ENCODE measurements at regions not wholly inside any gene's neighbourhood (a gene's known extent, or its start where the extent isn't known, plus 50 kb on each side); places are given as distances from the start of the nearest gene placed in this dataset.
A peak's percentile ranks its signal among the peaks of the same experiment; 100 is the strongest.
"Not testable (repeated sequence)": the region's sequence is repeated elsewhere in the genome, so short reads cannot be mapped to it uniquely, and the experiment has no call there.

DNA sequence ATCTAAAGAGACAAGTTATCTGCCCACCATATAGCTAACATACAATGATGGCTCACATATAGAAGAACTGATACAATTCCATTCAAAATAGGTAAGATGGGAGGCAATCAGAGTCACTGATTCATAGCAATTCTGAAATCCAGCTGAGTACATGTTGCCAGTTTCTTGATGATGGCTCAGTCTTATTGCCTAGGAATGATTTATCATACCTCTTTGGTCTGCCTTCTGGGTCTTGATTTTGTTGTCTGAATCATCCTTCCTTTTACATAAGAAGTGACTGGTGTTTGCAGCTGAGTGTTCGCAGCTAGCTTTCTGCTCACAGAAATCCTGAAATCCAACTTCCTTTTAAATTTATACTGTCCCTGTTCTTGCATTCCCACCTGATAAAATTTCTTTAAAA is 463.2 kb upstream of the MGAT4C start:
- TF ChIP-seq, protein P1, sequence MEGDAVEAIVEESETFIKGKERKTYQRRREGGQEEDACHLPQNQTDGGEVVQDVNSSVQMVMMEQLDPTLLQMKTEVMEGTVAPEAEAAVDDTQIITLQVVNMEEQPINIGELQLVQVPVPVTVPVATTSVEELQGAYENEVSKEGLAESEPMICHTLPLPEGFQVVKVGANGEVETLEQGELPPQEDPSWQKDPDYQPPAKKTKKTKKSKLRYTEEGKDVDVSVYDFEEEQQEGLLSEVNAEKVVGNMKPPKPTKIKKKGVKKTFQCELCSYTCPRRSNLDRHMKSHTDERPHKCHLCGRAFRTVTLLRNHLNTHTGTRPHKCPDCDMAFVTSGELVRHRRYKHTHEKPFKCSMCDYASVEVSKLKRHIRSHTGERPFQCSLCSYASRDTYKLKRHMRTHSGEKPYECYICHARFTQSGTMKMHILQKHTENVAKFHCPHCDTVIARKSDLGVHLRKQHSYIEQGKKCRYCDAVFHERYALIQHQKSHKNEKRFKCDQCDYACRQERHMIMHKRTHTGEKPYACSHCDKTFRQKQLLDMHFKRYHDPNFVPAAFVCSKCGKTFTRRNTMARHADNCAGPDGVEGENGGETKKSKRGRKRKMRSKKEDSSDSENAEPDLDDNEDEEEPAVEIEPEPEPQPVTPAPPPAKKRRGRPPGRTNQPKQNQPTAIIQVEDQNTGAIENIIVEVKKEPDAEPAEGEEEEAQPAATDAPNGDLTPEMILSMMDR (conservative IDR thresholded peaks at IDR 0.05; ENCODE audit: low read depth, low read length) = no peak
- DNase-seq (ENCODE audit: low read depth) = no peak

GRCh38 chr12:86713121-86713520 is 456.9 kb upstream of the MGAT4C start:
- TF ChIP-seq, protein P1 (conservative IDR thresholded peaks at IDR 0.05; ENCODE audit: low read depth, low read length) = no peak
- no peak overlapping the region for H3K4me3 ChIP-seq (ENCODE audit: low read length)

More for the DNA sequence above, 463.2 kb upstream of the MGAT4C start:
- H3K4me3 ChIP-seq (ENCODE audit: low read length) = no peak overlapping the region

DNA sequence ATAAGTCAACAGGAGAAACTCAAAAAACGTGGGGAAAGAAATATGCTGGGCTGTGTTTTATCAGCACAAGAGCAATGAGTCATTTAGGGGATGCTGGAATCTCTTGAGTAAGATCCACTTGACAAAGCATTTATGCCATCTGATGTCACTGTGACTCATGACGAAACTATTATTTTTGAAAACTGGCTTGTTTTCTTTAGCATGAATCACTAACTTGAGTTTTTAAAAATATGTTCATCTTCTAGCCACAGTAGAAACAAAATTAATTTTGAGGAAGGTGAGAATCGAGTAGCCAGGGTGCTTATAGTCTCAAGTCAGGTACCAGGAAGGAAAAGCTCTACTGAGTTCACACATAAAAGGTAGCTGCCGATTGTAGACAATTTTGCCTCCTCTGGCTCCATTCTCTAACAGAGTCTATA is 456.2 kb upstream of the MGAT4C start:
- TF ChIP-seq, protein P1 (conservative IDR thresholded peaks at IDR 0.05; ENCODE audit: low read depth, low read length) = no peak
- DNase-seq (ENCODE audit: low read depth) = peak; percentile 94
- no peak overlapping the region for H3K4me3 ChIP-seq (ENCODE audit: low read length)

More at GRCh38 chr12:86713121-86713520, 456.9 kb upstream of the MGAT4C start:
- no peak for DNase-seq (ENCODE audit: low read depth)

GRCh38 chr12:86711731-86712130 is 455.5 kb upstream of the MGAT4C start:
- H3K4me3 ChIP-seq (ENCODE audit: low read length) = no peak overlapping the region
- no peak for DNase-seq (ENCODE audit: low read depth)
- TF ChIP-seq, protein P1 (conservative IDR thresholded peaks at IDR 0.05; ENCODE audit: low read depth, low read length) = no peak

DNA sequence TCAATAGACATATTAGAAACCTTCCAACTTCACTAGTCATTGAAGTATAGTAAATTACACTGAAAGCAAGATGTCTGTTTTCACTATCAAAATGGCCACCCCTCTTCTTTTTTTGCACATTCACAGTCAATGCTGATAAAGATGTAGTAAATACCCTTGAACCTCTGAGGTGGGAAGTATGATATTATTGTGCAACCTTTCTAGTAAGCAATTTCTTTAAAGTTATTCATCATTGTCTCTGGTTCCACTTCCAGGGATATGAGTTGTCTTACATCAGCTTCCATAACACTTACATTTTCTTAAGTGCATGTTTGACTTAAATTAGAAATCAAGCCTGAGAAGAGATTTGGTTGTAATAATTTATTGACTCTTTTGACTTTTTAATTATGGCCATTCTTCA is 453.9 kb upstream of the MGAT4C start:
- H3K4me3 ChIP-seq (ENCODE audit: low read length) = no peak overlapping the region
- TF ChIP-seq, protein P1 (conservative IDR thresholded peaks at IDR 0.05; ENCODE audit: low read depth, low read length) = no peak
- DNase-seq (ENCODE audit: low read depth) = no peak

- not testable (repeated sequence) for DNase-seq (ENCODE audit: low read depth); H3K4me3 ChIP-seq (ENCODE audit: low read length)
Measured at GRCh38 chr12:86709017-86709416, 452.8 kb upstream of the MGAT4C start.

DNA sequence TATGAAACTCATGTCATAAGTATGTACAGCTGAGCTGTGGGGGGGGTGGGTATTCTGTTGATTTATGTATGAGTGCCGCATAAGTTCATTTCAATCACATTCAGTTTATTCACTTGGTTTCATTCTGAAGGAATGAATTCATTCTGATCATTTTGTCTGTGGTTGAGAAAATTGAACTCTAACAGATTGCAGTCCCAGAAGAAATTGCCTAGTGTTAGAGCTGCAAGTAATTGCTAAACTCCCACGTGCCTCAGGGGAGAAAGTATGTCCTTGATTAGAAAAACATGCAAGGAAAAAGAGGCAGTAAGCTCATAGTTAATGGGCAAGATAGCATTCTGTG is 442.4 kb upstream of the MGAT4C start:
- TF ChIP-seq, protein P1 (conservative IDR thresholded peaks at IDR 0.05; ENCODE audit: low read depth, low read length) = no peak

More for the DNA sequence above, 442.4 kb upstream of the MGAT4C start:
- DNase-seq (ENCODE audit: low read depth) = no peak
- H3K4me3 ChIP-seq (ENCODE audit: low read length) = no peak overlapping the region

Measured in retinal pigment epithelial cell (primary cell).